Large intestine (tissue), 3 donors: ENCODE measurements at regions not wholly inside any gene's neighbourhood (a gene's known extent, or its start where the extent isn't known, plus 50 kb on each side); places are given as distances from the start of the nearest gene placed in this dataset.
"Not testable (repeated sequence)": the region's sequence is repeated elsewhere in the genome, so short reads cannot be mapped to it uniquely, and the experiment has no call there.

Source experiments
- DNase-seq, 2 donors: peaks; one replicate each; pipeline versions ENCODE4 v3.0.0 to v3.0.0-alpha.2; 2013
- H3K27ac ChIP-seq: one replicate; pipeline ENCODE4 v1.5.1; 2013; ENCODE audit warnings: low read length
- H3K27me3 ChIP-seq: 2 replicates; pipeline ENCODE4 v1.6.1; 2013; ENCODE audit warnings: low read length; ENCODE audit not compliant: control insufficient read depth, insufficient read depth
- H3K36me3 ChIP-seq: 2 replicates; pipeline ENCODE4 v1.6.1; 2013; ENCODE audit warnings: low read length; ENCODE audit not compliant: control insufficient read depth, insufficient read depth
- H3K4me1 ChIP-seq: one replicate; pipeline ENCODE4 v1.6.1; 2013; ENCODE audit warnings: low read length; ENCODE audit not compliant: control insufficient read depth, insufficient read depth
- H3K4me3 ChIP-seq: one replicate; pipeline ENCODE4 v1.5.1; 2013; ENCODE audit warnings: low read length
- H3K9me3 ChIP-seq: one replicate; pipeline ENCODE4 v1.6.1; 2013; ENCODE audit warnings: mild to moderate bottlenecking, low read depth, low read length, moderate library complexity; ENCODE audit not compliant: control insufficient read depth
- WGBS: methylation state at CpG from one replicate; pipeline ENCODE4 v1.1.5; 2013; ENCODE audit warnings: low lambda C conversion rate; ENCODE audit not compliant: insufficient coverage; 5-methylcytosine and 5-hydroxymethylcytosine counted together

- no peaks in the 10 kb centered on the region for H3K9me3 ChIP-seq
- H3K27me3 ChIP-seq, result no peaks in the 10 kb centered on the region
- H3K4me1 ChIP-seq, result no peaks in the 10 kb centered on the region
- DNase-seq, result no peak
- H3K4me3 ChIP-seq, result no peak overlapping the region
- H3K27ac ChIP-seq, result no peak overlapping the region
- 100% methylated on average over 1 of the region's 17 CpGs for WGBS
- H3K36me3 ChIP-seq, result no peaks in the 10 kb centered on the region
Measured at GRCh38 chr1:25012966-25013962, 83.2 kb upstream of the RUNX3 start.

- H3K9me3 ChIP-seq, result no peaks in the 10 kb centered on the region
- H3K4me3 ChIP-seq, result no peak overlapping the region
- no peaks in the 10 kb centered on the region for H3K4me1 ChIP-seq
- H3K36me3 ChIP-seq, result no peaks in the 10 kb centered on the region
- peaks cover 4% of the 10 kb centered on the region for H3K27me3 ChIP-seq
- no peak overlapping the region for H3K27ac ChIP-seq
- WGBS, result 60% methylated on average over 2 of the region's 13 CpGs
- no peak for DNase-seq
Measured at GRCh38 chr1:25011943-25012638, 82.0 kb upstream of the RUNX3 start.

- WGBS, result 92% methylated on average over 2 of the region's 4 CpGs
- no peak for DNase-seq
- H3K9me3 ChIP-seq, result no peaks in the 10 kb centered on the region
Measured at GRCh38 chr1:25011275-25011674, 81.2 kb upstream of the RUNX3 start.

GRCh38 chr1:25009671-25010262 lies 79.7 kb upstream of the RUNX3 start:
- Histone ChIP-seq H3K27me3 (peaks cover 22% of the 10 kb centered on the region), H3K36me3 (no peaks in the 10 kb centered on the region), H3K4me1 (no peaks in the 10 kb centered on the region), H3K27ac (no peak overlapping the region), H3K4me3 (no peak overlapping the region), H3K9me3 (no peaks in the 10 kb centered on the region)
- WGBS, result no CpG with 5 or more reads among the region's 3 CpGs
- DNase-seq, result no peak

More at GRCh38 chr1:25011275-25011674, 81.2 kb upstream of the RUNX3 start:
- peaks cover 12% of the 10 kb centered on the region for H3K27me3 ChIP-seq
- no peaks in the 10 kb centered on the region for H3K4me1 ChIP-seq
- H3K4me3 ChIP-seq, result no peak overlapping the region
- no peak overlapping the region for H3K27ac ChIP-seq
- no peaks in the 10 kb centered on the region for H3K36me3 ChIP-seq

- Histone ChIP-seq H3K36me3 (no peaks in the 10 kb centered on the region), H3K27me3 (peaks cover 22% of the 10 kb centered on the region), H3K9me3 (no peaks in the 10 kb centered on the region), H3K4me3 (no peak overlapping the region), H3K4me1 (no peaks in the 10 kb centered on the region), H3K27ac (no peak overlapping the region)
- whole genome bisulfite sequencing, result no CpG with 5 or more reads among the region's 2 CpGs
- DNase-seq, result no peak
Measured at GRCh38 chr1:25008192-25008485, 78.1 kb upstream of the RUNX3 start.

- not testable (repeated sequence) for H3K4me1 ChIP-seq, H3K36me3 ChIP-seq, DNase-seq, H3K9me3 ChIP-seq, H3K4me3 ChIP-seq, H3K27ac ChIP-seq
- WGBS, result 67% methylated on average over 1 of the region's 18 CpGs
- peaks cover 22% of the 10 kb centered on the region for H3K27me3 ChIP-seq
Measured at GRCh38 chr1:25007390-25008191, 77.5 kb upstream of the RUNX3 start.

- Histone ChIP-seq H3K27me3 (peaks cover 22% of the 10 kb centered on the region), H3K4me3 (no peak overlapping the region), H3K27ac (no peak overlapping the region), H3K4me1 (no peaks in the 10 kb centered on the region), H3K9me3 (no peaks in the 10 kb centered on the region), H3K36me3 (no peaks in the 10 kb centered on the region)
- WGBS, result 19% methylated on average over 3 of the region's 12 CpGs
- no peak for DNase-seq
Measured at GRCh38 chr1:25006770-25007169, 76.7 kb upstream of the RUNX3 start.

- DNase-seq, result no peak
- no peaks in the 10 kb centered on the region for H3K4me1 ChIP-seq
- H3K27ac ChIP-seq, result no peak overlapping the region
- no peaks in the 10 kb centered on the region for H3K36me3 ChIP-seq
- H3K27me3 ChIP-seq, result peaks cover 22% of the 10 kb centered on the region
- H3K9me3 ChIP-seq, result no peaks in the 10 kb centered on the region
- H3K4me3 ChIP-seq, result no peak overlapping the region
- no CpG with 5 or more reads among the region's 2 CpGs for WGBS
Measured at GRCh38 chr1:25004355-25004754, 74.3 kb upstream of the RUNX3 start.

GRCh38 chr1:25003457-25004190 lies 73.5 kb upstream of the RUNX3 start:
- no peak overlapping the region for H3K27ac ChIP-seq
- no peak overlapping the region for H3K4me3 ChIP-seq
- no peaks in the 10 kb centered on the region for H3K9me3 ChIP-seq
- no peak for DNase-seq
- WGBS, result no CpG with 5 or more reads among the region's 7 CpGs
- H3K36me3 ChIP-seq, result no peaks in the 10 kb centered on the region
- peaks cover 22% of the 10 kb centered on the region for H3K27me3 ChIP-seq
- H3K4me1 ChIP-seq, result no peaks in the 10 kb centered on the region
